NCI-H2171 treated with DMSO at 0.1 percent for 48 hours (cell line): ENCODE measurements at regions not wholly inside any gene's neighbourhood (a gene's known extent, or its start where the extent isn't known, plus 50 kb on each side); places are given as distances from the start of the nearest gene placed in this dataset.
"Not testable (repeated sequence)": the region's sequence is repeated elsewhere in the genome, so short reads cannot be mapped to it uniquely, and the experiment has no call there.

Experiments used
- DNase-seq: peaks from one replicate; lab custom pipeline; 2025; lab: John Stamatoyannopoulos, UW

DNA sequence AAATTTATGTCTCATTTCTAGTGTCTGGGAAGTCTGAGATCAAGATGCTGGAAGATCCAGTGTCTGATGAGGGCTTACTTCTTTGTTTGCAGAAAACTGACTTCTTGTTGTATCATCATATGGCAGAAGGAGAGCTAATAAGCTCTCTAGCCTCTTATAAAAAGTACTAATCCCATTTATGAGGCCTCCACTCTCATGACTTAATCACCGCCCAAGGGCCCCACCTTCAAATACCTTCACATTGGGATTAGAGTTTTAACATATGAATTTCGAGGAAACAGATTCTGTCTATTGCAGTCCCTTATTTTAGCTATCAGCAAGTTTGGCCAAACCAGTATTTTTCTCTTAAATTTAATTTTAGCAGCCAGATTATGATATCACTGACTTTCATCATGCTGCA is 150.2 kb upstream of the TMPRSS15 start:
- no peak for DNase-seq

DNA sequence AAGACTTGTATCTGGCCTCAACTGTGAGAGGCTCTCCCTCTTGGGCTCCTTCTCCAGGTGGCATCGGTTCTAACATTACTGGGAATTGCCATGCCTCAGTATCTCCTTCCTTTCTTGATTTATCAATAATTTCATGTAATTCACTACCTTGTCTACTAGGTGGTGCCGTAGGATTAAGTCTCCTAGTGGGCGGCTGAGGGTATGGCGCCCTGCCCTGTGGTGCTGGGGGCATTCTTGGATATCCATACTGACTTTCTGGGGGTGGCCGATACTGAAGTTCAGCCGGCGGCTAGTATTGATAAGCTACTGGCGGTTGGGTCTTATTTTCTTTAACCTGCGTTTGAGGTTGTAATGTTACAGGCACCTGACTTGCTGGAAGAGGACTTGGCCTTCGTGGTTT is 164.2 kb upstream of the TMPRSS15 start:
- not testable (repeated sequence) for DNase-seq

- DNase-seq, result no peak
Measured at GRCh38 chr21:18588001-18588662, 184.5 kb upstream of the TMPRSS15 start.

GRCh38 chr21:18601146-18601545 is 197.6 kb upstream of the TMPRSS15 start:
- no peak for DNase-seq

DNA sequence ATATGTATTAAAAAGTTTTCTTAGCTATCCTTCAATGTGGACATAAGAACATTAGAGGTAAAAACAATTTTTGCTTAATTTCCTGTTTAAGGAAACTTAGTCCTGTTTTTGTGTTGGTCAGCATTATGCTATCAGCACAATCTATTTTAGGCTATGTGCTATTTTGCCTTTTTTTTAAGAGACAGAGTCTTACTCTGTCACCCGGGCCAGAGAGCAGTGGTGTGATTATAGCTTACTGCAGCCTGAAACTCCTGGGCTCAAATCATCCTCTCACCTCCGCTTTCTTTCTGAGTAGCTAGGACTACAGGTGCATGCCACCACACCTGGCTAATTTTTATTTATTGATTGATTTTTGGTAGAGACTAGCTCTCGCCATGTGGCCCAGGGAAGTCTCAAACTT is 199.1 kb upstream of the TMPRSS15 start:
- no peak for DNase-seq

DNA sequence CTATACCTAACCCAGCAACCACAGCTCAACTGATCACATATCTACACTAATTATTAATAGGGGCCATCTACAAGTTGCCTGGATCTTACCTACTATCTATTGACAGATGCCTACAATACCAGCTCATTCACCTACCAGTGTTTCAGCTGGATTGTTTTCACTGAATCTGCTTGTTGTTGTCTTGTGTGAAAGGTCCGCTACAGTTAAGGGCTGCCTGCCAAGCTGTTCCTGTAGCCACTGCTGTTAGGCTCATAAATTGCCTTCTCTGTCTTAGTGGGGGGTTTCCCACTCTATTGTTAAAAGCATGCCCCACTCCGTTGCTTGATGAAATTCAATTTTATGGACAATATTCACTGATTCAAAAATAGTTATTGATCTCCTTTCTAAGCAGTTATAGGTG is 199.7 kb upstream of the TMPRSS15 start:
- DNase-seq, result no peak

GRCh38 chr21:18603980-18604379 is 200.4 kb upstream of the TMPRSS15 start:
- no peak for DNase-seq

DNA sequence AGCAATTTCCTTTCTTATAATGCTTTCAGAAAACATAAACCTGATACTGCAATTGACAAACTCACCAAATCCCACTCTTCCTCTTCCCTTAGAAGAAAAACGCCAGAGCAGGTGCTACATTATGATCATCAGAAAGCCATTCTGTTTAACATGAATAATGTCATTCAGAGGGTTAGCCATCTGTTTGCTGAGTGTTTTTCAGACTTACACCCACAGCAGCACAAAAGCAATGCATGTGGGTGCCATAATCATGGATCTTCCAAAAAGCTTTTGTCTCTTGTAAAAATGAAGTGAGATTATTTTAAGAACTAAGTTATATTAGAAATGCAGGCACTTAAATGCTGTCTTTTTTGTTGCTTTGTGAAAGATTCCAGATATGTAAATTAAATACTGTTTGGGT is 204.6 kb upstream of the TMPRSS15 start:
- DNase-seq, result no peak

DNA sequence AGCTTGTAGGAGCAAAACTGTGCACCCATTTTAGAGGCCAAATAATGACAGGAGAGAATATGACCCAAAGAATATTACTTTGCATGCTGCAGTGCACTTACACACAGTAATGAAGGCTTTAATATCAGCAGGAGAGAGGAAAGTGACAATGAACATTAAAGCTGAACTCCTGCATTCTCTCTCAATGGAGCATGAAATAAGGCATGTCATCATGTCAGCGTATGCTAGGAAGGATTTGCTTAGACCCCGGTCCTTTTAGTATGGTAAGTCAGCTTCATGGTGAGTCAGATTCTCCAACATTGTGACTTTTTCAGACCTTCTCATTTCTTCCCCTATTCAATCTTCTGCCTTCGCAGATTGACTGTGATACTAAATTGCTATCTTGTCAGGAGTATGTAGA is 210.7 kb upstream of the TMPRSS15 start:
- no peak for DNase-seq

DNA sequence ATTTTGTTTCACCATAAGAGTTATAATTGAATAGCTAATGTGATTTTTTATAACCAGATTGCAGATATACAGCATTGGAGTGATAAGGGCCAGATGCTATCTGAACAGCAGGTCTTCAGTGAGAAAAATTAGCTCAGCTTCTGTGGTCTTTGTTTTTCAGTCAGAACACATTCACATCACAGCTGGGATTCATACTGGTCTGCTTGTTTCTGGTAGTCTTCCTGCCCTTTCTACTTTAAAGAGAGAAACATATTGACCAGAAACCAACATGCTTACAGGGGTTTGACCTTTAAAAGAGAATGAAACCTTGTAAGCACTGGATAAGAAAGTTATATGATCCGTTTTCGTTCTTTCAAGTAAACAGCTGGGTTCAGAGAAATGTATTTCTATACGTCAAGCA is 213.7 kb upstream of the TMPRSS15 start:
- DNase-seq, result no peak

GRCh38 chr21:18620436-18620835 is 216.9 kb upstream of the TMPRSS15 start:
- no peak for DNase-seq

DNA sequence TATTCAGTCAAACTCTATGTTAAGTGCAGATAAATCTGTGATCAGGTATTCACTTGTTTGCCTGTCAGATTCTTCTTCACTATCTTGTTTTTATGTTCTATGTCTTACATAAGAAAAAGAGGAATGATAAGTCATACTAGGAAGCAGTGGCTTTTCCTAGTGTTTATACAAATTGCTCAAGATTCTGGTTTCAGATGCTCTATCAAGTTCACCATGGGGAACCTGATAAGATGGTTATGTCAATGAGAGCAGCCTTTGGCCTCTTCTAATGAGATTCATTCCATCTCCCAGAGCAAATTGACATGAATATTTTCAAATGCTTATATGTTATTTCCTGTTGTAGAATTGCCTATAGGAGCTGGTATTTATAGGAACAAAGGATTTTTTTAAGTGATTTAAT is 218.8 kb upstream of the TMPRSS15 start:
- DNase-seq, result no peak

- DNase-seq, result no peak
Measured at GRCh38 chr21:18630446-18630845, 226.9 kb upstream of the TMPRSS15 start.

- DNase-seq, result no peak
Measured at GRCh38 chr21:18636897-18637296, 233.3 kb upstream of the TMPRSS15 start.

- no peak for DNase-seq
Measured at GRCh38 chr21:18646116-18646515, 242.5 kb upstream of the TMPRSS15 start.

- no peak for DNase-seq
Measured at GRCh38 chr21:18655931-18656330, 252.3 kb upstream of the TMPRSS15 start.

- no peak for DNase-seq
Measured at GRCh38 chr21:18661842-18662241, 258.3 kb upstream of the TMPRSS15 start.

DNA sequence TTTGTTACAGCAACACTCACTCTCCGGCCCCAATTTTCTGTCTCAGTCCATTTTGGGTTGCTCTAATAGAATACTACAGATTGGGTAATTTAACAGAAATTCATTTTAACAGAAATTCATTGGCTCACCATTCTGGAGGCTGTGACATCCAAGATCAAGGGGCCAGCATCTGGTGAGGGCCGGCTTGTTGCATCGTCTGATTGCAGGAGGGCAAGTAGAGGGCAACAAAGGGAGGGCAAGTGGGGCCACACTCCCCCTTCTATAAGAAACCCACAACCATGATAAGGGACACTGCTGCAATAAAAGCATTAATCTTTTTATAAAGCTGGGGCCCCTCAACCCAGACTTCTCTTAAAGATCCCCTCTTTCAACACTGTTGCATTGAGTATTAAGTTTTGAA is 260.1 kb upstream of the TMPRSS15 start:
- no peak for DNase-seq

DNA sequence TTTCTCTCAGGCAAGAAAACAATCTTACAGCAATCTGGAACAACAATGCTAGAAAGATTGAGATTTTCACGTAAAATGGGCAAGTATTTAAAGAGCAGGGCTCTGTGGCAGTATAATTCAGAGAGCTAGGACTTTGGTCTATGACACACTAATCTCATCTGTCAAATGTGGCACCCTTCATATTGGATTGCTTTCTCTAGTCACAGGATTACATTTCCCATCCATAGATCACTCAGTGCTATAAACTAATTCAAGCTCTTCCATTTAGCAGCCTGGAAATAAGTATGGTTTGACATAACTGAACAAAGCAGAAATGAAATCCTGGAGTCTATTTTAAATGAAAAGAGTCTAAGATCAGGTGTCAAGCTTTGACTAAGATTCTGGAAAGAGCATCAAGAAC is 263.1 kb upstream of the TMPRSS15 start:
- no peak for DNase-seq

- no peak for DNase-seq
Measured at GRCh38 chr21:18673789-18674188, 270.2 kb upstream of the TMPRSS15 start.

DNA sequence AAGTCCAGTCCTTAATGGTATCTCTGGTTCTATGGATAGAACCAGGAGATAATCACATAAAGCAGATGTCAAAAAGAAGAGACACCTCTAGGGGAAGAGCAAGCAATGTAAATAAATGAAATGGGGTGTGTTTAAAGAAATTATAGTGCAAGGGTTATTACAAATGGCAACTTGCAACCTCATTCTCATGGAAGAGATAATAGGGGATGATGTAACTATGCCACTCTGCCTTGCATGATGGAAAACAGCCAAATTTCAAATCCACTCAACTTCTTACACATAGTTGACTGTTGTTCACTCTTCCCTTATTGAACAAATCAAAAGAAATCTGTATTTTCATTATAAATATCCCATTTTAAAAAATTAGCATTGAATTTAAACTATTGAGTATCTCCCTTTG is 274.0 kb upstream of the TMPRSS15 start:
- no peak for DNase-seq

- DNase-seq, result no peak
Measured at GRCh38 chr21:18705971-18706370, 302.4 kb upstream of the TMPRSS15 start.

- DNase-seq, result no peak
Measured at GRCh38 chr21:18711662-18712061, 308.1 kb upstream of the TMPRSS15 start.

GRCh38 chr21:18715606-18716005 is 312.0 kb upstream of the TMPRSS15 start:
- no peak for DNase-seq
